Omental fat pad (tissue), 3 donors: ENCODE measurements at regions not wholly inside any gene's neighbourhood (a gene's known extent, or its start where the extent isn't known, plus 50 kb on each side); places are given as distances from the start of the nearest gene placed in this dataset.

Experiments
- ATAC-seq: fragments of 150-250 bp; one replicate; pipeline ENCODE4 v1.9.1; 2016; ENCODE audit warnings: mild to moderate bottlenecking, moderate library complexity; ENCODE audit not compliant: low FRiP score
- DNase-seq: peaks from one replicate; pipeline ENCODE4 v3.0.0-alpha.2; 2019; ENCODE audit warnings: low spot score
- CTCF ChIP-seq, 3 donors: fragments of 450-650 bp; IDR thresholded peaks; one replicate each; pipeline ENCODE4 v1.5.1; 2016 to 2017; ENCODE audit warnings: antibody characterized with exemption in 3 of 3, mild to moderate bottlenecking in 3 of 3, moderate library complexity in 2 of 3

GRCh38 chr16:86905302-86905701, 327.0 kb downstream of the FOXL1 start:
- DNase-seq (no peak), ATAC-seq (no peak)
- TF ChIP-seq CTCF (IDR thresholded peaks at IDR 0.05), result no peak

GRCh38 chr16:86906623-86907022, 328.3 kb downstream of the FOXL1 start:
- DNase-seq (no peak), ATAC-seq (no peak)
- no peak for TF ChIP-seq CTCF (IDR thresholded peaks at IDR 0.05)

- DNase-seq (no peak), ATAC-seq (no peak)
- no peak for TF ChIP-seq CTCF (IDR thresholded peaks at IDR 0.05)
These were observed 331.2 kb downstream of the FOXL1 start for GRCh38 chr16:86909359-86910160.

GRCh38 chr16:86910161-86910769, 331.9 kb downstream of the FOXL1 start:
- no peak for ATAC-seq
- TF ChIP-seq CTCF (IDR thresholded peaks at IDR 0.05), result no peak
- no peak for DNase-seq

GRCh38 chr16:86911437-86911958, 333.1 kb downstream of the FOXL1 start:
- ATAC-seq, result no peak
- no peak for DNase-seq
- no peak for TF ChIP-seq CTCF (IDR thresholded peaks at IDR 0.05)

GRCh38 chr16:86913886-86914285, 335.5 kb downstream of the FOXL1 start:
- ATAC-seq (no peak), DNase-seq (no peak)
- TF ChIP-seq CTCF (IDR thresholded peaks at IDR 0.05), result no peak
